Trophoblast cell (in vitro differentiated cells and primary cell): ENCODE measurements at regions not wholly inside any gene's neighbourhood (a gene's known extent, or its start where the extent isn't known, plus 50 kb on each side); places are given as distances from the start of the nearest gene placed in this dataset.

Experiments used
- DNase-seq, 2 donors: peaks; one replicate each; pipeline ENCODE4 v3.0.0-alpha.2; 2016
- H2AFZ ChIP-seq: 2 replicates; pipeline ENCODE4 v1.6.1; 2013; ENCODE audit warnings: low read length, moderate library complexity, mild to moderate bottlenecking; ENCODE audit not compliant: insufficient read depth, poor library complexity
- H2AK5ac ChIP-seq: 2 replicates; pipeline ENCODE4 v1.6.1; 2013; ENCODE audit warnings: mild to moderate bottlenecking, low read length
- H2BK120ac ChIP-seq: 2 replicates; pipeline ENCODE4 v1.6.1; 2013; ENCODE audit warnings: low read length, mild to moderate bottlenecking, moderate library complexity; ENCODE audit not compliant: insufficient read depth, poor library complexity
- H2BK12ac ChIP-seq: 2 replicates; pipeline ENCODE4 v1.6.1; 2013; ENCODE audit warnings: mild to moderate bottlenecking, low read length, moderate library complexity
- H2BK5ac ChIP-seq: 2 replicates; pipeline ENCODE4 v1.6.1; 2013; ENCODE audit warnings: low read length, low read depth, moderate library complexity, mild to moderate bottlenecking; ENCODE audit not compliant: poor library complexity
- H3K14ac ChIP-seq: 2 replicates; pipeline ENCODE4 v1.6.1; 2013; ENCODE audit warnings: mild to moderate bottlenecking, low read length
- H3K18ac ChIP-seq: 2 replicates; pipeline ENCODE4 v1.6.1; 2013; ENCODE audit warnings: mild to moderate bottlenecking, low read length
- H3K23ac ChIP-seq: 2 replicates; pipeline ENCODE4 v1.6.1; 2013; ENCODE audit warnings: low read length
- H3K27ac ChIP-seq: 2 replicates; pipeline ENCODE4 v1.5.1; 2013; ENCODE audit warnings: low read depth, mild to moderate bottlenecking, inconsistent platforms, low read length, moderate library complexity
- H3K27me3 ChIP-seq: 2 replicates; pipeline ENCODE4 v1.6.1; 2013; ENCODE audit warnings: inconsistent platforms, mild to moderate bottlenecking, low read length, moderate library complexity; ENCODE audit not compliant: insufficient read depth
- H3K36me3 ChIP-seq, 2 experiments: 1 replicate in 1 of 2; 2 replicates in 1 of 2; pipeline ENCODE4 v1.6.1; 2013; ENCODE audit warnings: low read length in 2 of 2, mild to moderate bottlenecking in 2 of 2, moderate library complexity in 1 of 2; ENCODE audit not compliant: insufficient read depth in 2 of 2, control insufficient read depth in 1 of 2
- H3K4ac ChIP-seq: 2 replicates; pipeline ENCODE4 v1.6.1; 2013; ENCODE audit warnings: low read depth, mild to moderate bottlenecking, low read length, moderate library complexity
- H3K4me1 ChIP-seq, 2 experiments: 1 replicate in 1 of 2; 2 replicates in 1 of 2; pipeline ENCODE4 v1.6.1; 2013; ENCODE audit warnings: low read length in 2 of 2, mild to moderate bottlenecking in 2 of 2, moderate library complexity in 1 of 2; ENCODE audit not compliant: insufficient read depth in 2 of 2, control insufficient read depth in 1 of 2
- H3K4me2 ChIP-seq: 2 replicates; pipeline ENCODE4 v1.6.1; 2013; ENCODE audit warnings: inconsistent platforms, mild to moderate bottlenecking, low read length, moderate library complexity
- H3K4me3 ChIP-seq: 2 replicates; pipeline ENCODE4 v1.5.1; 2013; ENCODE audit warnings: mild to moderate bottlenecking, low read depth, low read length, inconsistent platforms
- H3K79me1 ChIP-seq: one replicate; pipeline ENCODE4 v1.6.1; 2013; ENCODE audit warnings: low read length
- H3K79me2 ChIP-seq: 2 replicates; pipeline ENCODE4 v1.6.1; 2013; ENCODE audit warnings: low read length, mild to moderate bottlenecking; ENCODE audit not compliant: control insufficient read depth, insufficient read depth, poor library complexity
- H3K9ac ChIP-seq: 2 replicates; pipeline ENCODE4 v1.6.1; 2013; ENCODE audit warnings: mild to moderate bottlenecking, low read length
- H3K9me3 ChIP-seq: 2 replicates; pipeline ENCODE4 v1.6.1; 2013; ENCODE audit warnings: low read depth, mild to moderate bottlenecking, control low read depth, inconsistent platforms, low read length; ENCODE audit not compliant: insufficient read depth
- H4K12ac ChIP-seq: 2 replicates; pipeline ENCODE4 v1.6.1; 2013; ENCODE audit warnings: low read depth, mild to moderate bottlenecking, low read length, moderate library complexity
- H4K8ac ChIP-seq: 2 replicates; pipeline ENCODE4 v1.6.1; 2013; ENCODE audit warnings: low read depth, mild to moderate bottlenecking, low read length, moderate library complexity
- H4K91ac ChIP-seq: one replicate; pipeline ENCODE4 v1.6.1; 2013; ENCODE audit warnings: low read depth, mild to moderate bottlenecking, low read length, moderate library complexity
- WGBS: extraction: QIAGEN DNeasy Blood & Tissue Kit; methylation state at CpG from one replicate; pipeline ENCODE4 v1.1.7; 2013; ENCODE audit warnings: missing lambda C conversion rate; ENCODE audit not compliant: insufficient read length, insufficient coverage; ENCODE audit errors: extremely low coverage; 5-methylcytosine and 5-hydroxymethylcytosine counted together

GRCh38 chr10:52874581-52874980 lies 102.0 kb upstream of the MBL2 start:
- no peak overlapping the region for H3K14ac ChIP-seq
- no peak overlapping the region for H3K4me2 ChIP-seq
- no peaks in the 10 kb centered on the region for H3K9me3 ChIP-seq
- WGBS, result no CpG with 5 or more reads among the region's 4 CpGs
- H4K91ac ChIP-seq, result no peak overlapping the region
- H3K23ac ChIP-seq, result no peak overlapping the region
- no peak overlapping the region for H3K27ac ChIP-seq
- no peaks in the 10 kb centered on the region for H3K79me2 ChIP-seq
- no peaks in the 10 kb centered on the region for H3K4me1 ChIP-seq
- no peak overlapping the region for H2AK5ac ChIP-seq
- no peak overlapping the region for H3K18ac ChIP-seq
- no peak overlapping the region for H2AFZ ChIP-seq
- H3K4ac ChIP-seq, result no peak overlapping the region
- DNase-seq, result no peak
- H3K4me3 ChIP-seq, result no peak overlapping the region
- no peaks in the 10 kb centered on the region for H3K36me3 ChIP-seq
- no peak overlapping the region for H2BK5ac ChIP-seq
- H3K79me1 ChIP-seq, result no peaks in the 10 kb centered on the region
- H3K9ac ChIP-seq, result no peak overlapping the region
- no peak overlapping the region for H2BK12ac ChIP-seq
- no peak overlapping the region for H4K8ac ChIP-seq
- no peaks in the 10 kb centered on the region for H3K27me3 ChIP-seq
- H4K12ac ChIP-seq, result no peak overlapping the region
- no peak overlapping the region for H2BK120ac ChIP-seq

GRCh38 chr10:52871191-52871843 lies 98.7 kb upstream of the MBL2 start:
- no CpG with 5 or more reads among the region's 24 CpGs for whole genome bisulfite sequencing
- H3K4me2 ChIP-seq, result no peak overlapping the region
- no peaks in the 10 kb centered on the region for H3K79me1 ChIP-seq

GRCh38 chr10:52870562-52870961 lies 98.0 kb upstream of the MBL2 start:
- H4K91ac ChIP-seq, result no peak overlapping the region
- no peaks in the 10 kb centered on the region for H3K79me2 ChIP-seq
- H3K4me1 ChIP-seq, result no peaks in the 10 kb centered on the region
- H3K4me3 ChIP-seq, result no peak overlapping the region
- no peak overlapping the region for H3K27ac ChIP-seq
- peaks cover 6% of the 10 kb centered on the region for H3K9me3 ChIP-seq
- H3K79me1 ChIP-seq, result no peaks in the 10 kb centered on the region
- H2BK120ac ChIP-seq, result no peak overlapping the region
- H2BK12ac ChIP-seq, result no peak overlapping the region
- no peak overlapping the region for H2AK5ac ChIP-seq
- H3K36me3 ChIP-seq, result peaks cover 0 to 3% of the 10 kb centered on the region in 2 experiments
- no peak overlapping the region for H3K14ac ChIP-seq
- no peak overlapping the region for H2AFZ ChIP-seq
- no peak overlapping the region for H3K9ac ChIP-seq
- no peak overlapping the region for H3K4ac ChIP-seq
- no peaks in the 10 kb centered on the region for H3K27me3 ChIP-seq
- no peak overlapping the region for H3K23ac ChIP-seq
- H4K8ac ChIP-seq, result no peak overlapping the region
- H4K12ac ChIP-seq, result no peak overlapping the region
- no CpG with 5 or more reads among the region's 3 CpGs for WGBS
- H2BK5ac ChIP-seq, result no peak overlapping the region
- DNase-seq, result no peak
- H3K4me2 ChIP-seq, result no peak overlapping the region
- H3K18ac ChIP-seq, result no peak overlapping the region

More at GRCh38 chr10:52871191-52871843, 98.7 kb upstream of the MBL2 start:
- Histone ChIP-seq H3K4me1 (no peaks in the 10 kb centered on the region), H3K79me2 (no peaks in the 10 kb centered on the region), H3K27me3 (no peaks in the 10 kb centered on the region), H2AK5ac (no peak overlapping the region), H2BK5ac (no peak overlapping the region), H3K23ac (no peak overlapping the region), H3K4ac (no peak overlapping the region), H2BK12ac (no peak overlapping the region), H4K12ac (no peak overlapping the region), H4K91ac (no peak overlapping the region), H3K4me3 (no peak overlapping the region), H3K27ac (no peak overlapping the region), H3K18ac (no peak overlapping the region), H3K9me3 (peaks cover 6% of the 10 kb centered on the region), H3K14ac (no peak overlapping the region), H4K8ac (no peak overlapping the region), H2BK120ac (no peak overlapping the region), H3K36me3 (peaks cover 0 to 3% of the 10 kb centered on the region in 2 experiments), H2AFZ (no peak overlapping the region), H3K9ac (no peak overlapping the region)
- DNase-seq, result no peak

DNA sequence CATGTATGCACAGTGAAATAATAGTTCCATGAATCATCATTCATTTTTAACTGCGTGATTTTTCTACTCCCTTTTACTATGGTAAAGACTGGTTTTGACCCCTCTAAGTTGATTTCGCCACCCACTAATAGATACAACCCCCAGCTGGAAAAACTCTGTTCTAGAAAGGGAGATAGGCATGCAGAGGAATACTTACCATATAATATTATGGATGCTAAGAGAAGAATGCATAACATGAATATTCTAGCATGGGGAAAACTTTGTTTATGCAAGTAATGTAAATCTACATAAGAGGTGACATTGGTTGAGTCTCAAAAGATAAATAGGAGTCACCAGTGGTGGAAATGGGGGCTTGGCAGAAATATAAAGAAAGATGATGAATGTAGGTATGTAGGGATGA lies 97.3 kb upstream of the MBL2 start:
- no CpG with 5 or more reads among the region's 2 CpGs for WGBS
- Histone ChIP-seq H3K4me3 (no peak overlapping the region), H3K79me1 (peaks cover 1% of the 10 kb centered on the region), H4K8ac (no peak overlapping the region), H2AK5ac (no peak overlapping the region), H3K23ac (no peak overlapping the region), H3K14ac (no peak overlapping the region), H4K12ac (no peak overlapping the region), H4K91ac (no peak overlapping the region), H2BK12ac (no peak overlapping the region), H3K4me2 (no peak overlapping the region), H3K4me1 (peaks cover under 1 to 4% of the 10 kb centered on the region in 2 experiments), H2AFZ (no peak overlapping the region), H3K18ac (no peak overlapping the region), H3K9ac (no peak overlapping the region), H3K36me3 (peaks cover 0 to 3% of the 10 kb centered on the region in 2 experiments), H3K27ac (no peak overlapping the region), H3K4ac (no peak overlapping the region), H3K9me3 (peaks cover 6% of the 10 kb centered on the region), H2BK120ac (no peak overlapping the region), H3K79me2 (no peaks in the 10 kb centered on the region), H3K27me3 (no peaks in the 10 kb centered on the region), H2BK5ac (no peak overlapping the region)
- DNase-seq, result no peak
